AG09309 (cell line): ENCODE measurements at regions not wholly inside any gene's neighbourhood (a gene's known extent, or its start where the extent isn't known, plus 50 kb on each side); places are given as distances from the start of the nearest gene placed in this dataset.

Source experiments
- DNase-seq: peaks from one replicate; pipeline ENCODE4 v3.0.0-alpha.2; 2010; ENCODE audit warnings: low read depth
- H3K4me3 ChIP-seq: 2 replicates; pipeline ENCODE4 v1.5.1; 2011; ENCODE audit warnings: mild to moderate bottlenecking, low read depth, low read length, moderate library complexity; ENCODE audit not compliant: control insufficient read depth
- CTCF ChIP-seq: IDR thresholded peaks from 2 replicates; pipeline ENCODE4 v1.5.1; 2011; ENCODE audit warnings: mild to moderate bottlenecking, low read depth, low read length, inconsistent platforms; ENCODE audit not compliant: insufficient read depth, control insufficient read depth; ENCODE audit errors: missing control alignments

GRCh38 chr12:89782807-89783206 lies 74.2 kb upstream of the ATP2B1 start:
- DNase-seq: no peak
- H3K4me3 ChIP-seq: no peak overlapping the region
- TF ChIP-seq CTCF: no peak

- no peak for DNase-seq
- no peak overlapping the region for H3K4me3 ChIP-seq
- TF ChIP-seq CTCF: no peak
These were observed 73.4 kb upstream of the ATP2B1 start for GRCh38 chr12:89781946-89782550.

GRCh38 chr12:89781156-89781555 lies 72.5 kb upstream of the ATP2B1 start:
- H3K4me3 ChIP-seq: no peak overlapping the region
- DNase-seq: no peak
- no peak for TF ChIP-seq CTCF

- H3K4me3 ChIP-seq: no peak overlapping the region
- DNase-seq: no peak
- no peak for TF ChIP-seq CTCF
These were observed 70.5 kb upstream of the ATP2B1 start for GRCh38 chr12:89779090-89779489.

- no peak overlapping the region for H3K4me3 ChIP-seq
- no peak for TF ChIP-seq CTCF
- no peak for DNase-seq
These were observed 69.2 kb upstream of the ATP2B1 start for GRCh38 chr12:89777733-89778379.

GRCh38 chr12:89775986-89776365 lies 67.3 kb upstream of the ATP2B1 start:
- no peak overlapping the region for H3K4me3 ChIP-seq
- no peak for DNase-seq
- no peak for TF ChIP-seq CTCF
